ENCODE measurements at regions not wholly inside any gene's neighbourhood (a gene's known extent, or its start where the extent isn't known, plus 50 kb on each side); places are given as distances from the start of the nearest gene placed in this dataset.
"Not testable (repeated sequence)": the region's sequence is repeated elsewhere in the genome, so short reads cannot be mapped to it uniquely, and the experiment has no call there.

GRCh38 chr9:108254236-108254635 lies 601.5 kb downstream of the ACTL7B start:
- WGBS (ENCODE audit: insufficient coverage) = no CpG with 5 or more reads among the region's 2 CpGs
- no peaks in the 10 kb centered on the region for H4K20me1 ChIP-seq (ENCODE audit: control insufficient read depth, insufficient read depth, low read length, poor library complexity, severe bottlenecking)
- ATAC-seq (ENCODE audit: low read depth) = no peak
- DNase-seq = no peak
- no peak overlapping the region for H2AFZ ChIP-seq (ENCODE audit: insufficient read depth, low read depth, low read length, poor library complexity, severe bottlenecking)
- no peak overlapping the region for H3K4me2 ChIP-seq (replicated peaks; ENCODE audit: low read depth, low read length, poor library complexity, severe bottlenecking)
- no peak overlapping the region for H3K27ac ChIP-seq (ENCODE audit: low read length in 2 of 2)
- H3K9me3 Mint-ChIP-seq (ENCODE audit: insufficient read depth) = no peaks in the 10 kb centered on the region
- no peak overlapping the region for H3K9ac ChIP-seq (ENCODE audit: low read length)
- H3K4me1 ChIP-seq (ENCODE audit: control insufficient read depth in 2 of 2, insufficient read depth in 2 of 2, low read length in 2 of 2) = no peaks in the 10 kb centered on the region
- H3K27me3 Mint-ChIP-seq = peaks cover 8% of the 10 kb centered on the region
- H3K36me3 ChIP-seq (replicated peaks in 1 of 2; ENCODE audit: control extremely low read depth in 1 of 2, control insufficient read depth in 1 of 2, extremely low read depth in 1 of 2, insufficient read depth in 2 of 2, low read length in 1 of 2) = no peaks in the 10 kb centered on the region
- H3K79me2 ChIP-seq (ENCODE audit: control insufficient read depth, insufficient read depth, low read length) = no peaks in the 10 kb centered on the region
- no peak overlapping the region for H3K27ac Mint-ChIP-seq
- no peak for TF ChIP-seq EZH2 (IDR thresholded peaks at IDR 0.05; ENCODE audit: borderline replicate concordance, insufficient read depth, low read depth, low read length, poor library complexity, severe bottlenecking)
- TF ChIP-seq, protein P1, sequence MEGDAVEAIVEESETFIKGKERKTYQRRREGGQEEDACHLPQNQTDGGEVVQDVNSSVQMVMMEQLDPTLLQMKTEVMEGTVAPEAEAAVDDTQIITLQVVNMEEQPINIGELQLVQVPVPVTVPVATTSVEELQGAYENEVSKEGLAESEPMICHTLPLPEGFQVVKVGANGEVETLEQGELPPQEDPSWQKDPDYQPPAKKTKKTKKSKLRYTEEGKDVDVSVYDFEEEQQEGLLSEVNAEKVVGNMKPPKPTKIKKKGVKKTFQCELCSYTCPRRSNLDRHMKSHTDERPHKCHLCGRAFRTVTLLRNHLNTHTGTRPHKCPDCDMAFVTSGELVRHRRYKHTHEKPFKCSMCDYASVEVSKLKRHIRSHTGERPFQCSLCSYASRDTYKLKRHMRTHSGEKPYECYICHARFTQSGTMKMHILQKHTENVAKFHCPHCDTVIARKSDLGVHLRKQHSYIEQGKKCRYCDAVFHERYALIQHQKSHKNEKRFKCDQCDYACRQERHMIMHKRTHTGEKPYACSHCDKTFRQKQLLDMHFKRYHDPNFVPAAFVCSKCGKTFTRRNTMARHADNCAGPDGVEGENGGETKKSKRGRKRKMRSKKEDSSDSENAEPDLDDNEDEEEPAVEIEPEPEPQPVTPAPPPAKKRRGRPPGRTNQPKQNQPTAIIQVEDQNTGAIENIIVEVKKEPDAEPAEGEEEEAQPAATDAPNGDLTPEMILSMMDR (IDR thresholded peaks at IDR 0.05) = no peak
- H3K27me3 ChIP-seq (replicated peaks in 1 of 4; ENCODE audit: control extremely low read depth in 1 of 4, control insufficient read depth in 3 of 4, insufficient read depth in 4 of 4, low read length in 3 of 4) = no peaks in the 10 kb centered on the region
- ChIA-PET POLR2A (no interaction called here), CTCF (no interaction called here)
- no peaks in the 10 kb centered on the region for H3K9me3 ChIP-seq (ENCODE audit: control extremely low read depth in 1 of 3, control insufficient read depth in 2 of 3, insufficient read depth in 1 of 3, low read length in 2 of 3)
- H3K4me1 Mint-ChIP-seq = no peaks in the 10 kb centered on the region
- no peak overlapping the region for H3K4me3 ChIP-seq (ENCODE audit: control extremely low read depth in 1 of 5, extremely low read depth in 1 of 5, insufficient read depth in 1 of 5, low read depth in 2 of 5, low read length in 4 of 5)
- intact Hi-C loops (cut with micrococcal nuclease) = no loop called here
- no peak overlapping the region for H3K4me3 Mint-ChIP-seq

GRCh38 chr9:108247391-108247790 lies 608.4 kb downstream of the ACTL7B start:
- H3K4me3 Mint-ChIP-seq; H3K4me3 ChIP-seq (ENCODE audit: control extremely low read depth in 1 of 5, extremely low read depth in 1 of 5, insufficient read depth in 1 of 5, low read depth in 2 of 5, low read length in 4 of 5); H3K27ac Mint-ChIP-seq; H3K27me3 Mint-ChIP-seq; H2AFZ ChIP-seq (ENCODE audit: insufficient read depth, low read depth, low read length, poor library complexity, severe bottlenecking); H3K4me1 Mint-ChIP-seq; DNase-seq; H3K79me2 ChIP-seq (ENCODE audit: control insufficient read depth, insufficient read depth, low read length); H3K9me3 ChIP-seq (ENCODE audit: control extremely low read depth in 1 of 3, control insufficient read depth in 2 of 3, insufficient read depth in 1 of 3, low read length in 2 of 3); H4K20me1 ChIP-seq (ENCODE audit: control insufficient read depth, insufficient read depth, low read length, poor library complexity, severe bottlenecking); H3K4me1 ChIP-seq (ENCODE audit: control insufficient read depth in 2 of 2, insufficient read depth in 2 of 2, low read length in 2 of 2); H3K4me2 ChIP-seq (replicated peaks; ENCODE audit: low read depth, low read length, poor library complexity, severe bottlenecking); CTCF ChIA-PET; H3K36me3 ChIP-seq (replicated peaks in 1 of 2; ENCODE audit: control extremely low read depth in 1 of 2, control insufficient read depth in 1 of 2, extremely low read depth in 1 of 2, insufficient read depth in 2 of 2, low read length in 1 of 2); intact Hi-C loops (cut with micrococcal nuclease); H3K27me3 ChIP-seq (replicated peaks in 1 of 4; ENCODE audit: control extremely low read depth in 1 of 4, control insufficient read depth in 3 of 4, insufficient read depth in 4 of 4, low read length in 3 of 4); H3K9me3 Mint-ChIP-seq (ENCODE audit: insufficient read depth); H3K27ac ChIP-seq (ENCODE audit: low read length in 2 of 2); POLR2A ChIA-PET; H3K9ac ChIP-seq (ENCODE audit: low read length); ATAC-seq (ENCODE audit: low read depth): not testable (repeated sequence)
- whole genome bisulfite sequencing (ENCODE audit: insufficient coverage) = 90% methylated on average over 3 of the region's 3 CpGs

Measured in B cell (primary cell).